ENCODE measurements at regions not wholly inside any gene's neighbourhood (a gene's known extent, or its start where the extent isn't known, plus 50 kb on each side); places are given as distances from the start of the nearest gene placed in this dataset.

DNA sequence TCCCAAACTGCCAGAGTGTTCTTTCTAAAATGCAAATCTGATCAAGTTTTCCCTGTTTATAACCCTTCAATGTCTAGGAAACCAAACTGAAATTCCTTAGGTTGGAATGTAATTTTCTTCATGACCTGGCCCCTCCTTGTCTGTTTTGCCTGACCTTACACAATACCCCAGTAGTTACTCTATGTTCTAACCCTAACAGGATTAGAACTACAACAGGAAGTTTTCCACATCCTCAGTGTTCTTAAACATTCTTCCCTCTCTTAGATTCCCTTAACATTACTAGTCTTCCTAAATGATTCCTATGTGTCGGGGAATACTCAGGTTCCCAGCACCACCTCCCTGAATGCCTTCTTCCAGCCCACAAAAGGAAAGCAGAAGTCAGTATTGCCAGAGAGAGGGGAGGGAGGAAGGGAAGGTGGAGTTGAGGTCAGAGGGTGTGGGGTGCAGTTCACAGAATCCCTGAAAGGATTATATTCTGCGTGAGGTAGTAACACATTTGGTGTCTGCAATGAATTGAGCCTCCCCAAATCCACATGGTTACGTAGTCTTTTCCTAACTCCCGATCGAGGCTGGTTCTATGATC is 72.6 kb downstream of the BBS10 start:
- TF ChIP-seq, protein P1, sequence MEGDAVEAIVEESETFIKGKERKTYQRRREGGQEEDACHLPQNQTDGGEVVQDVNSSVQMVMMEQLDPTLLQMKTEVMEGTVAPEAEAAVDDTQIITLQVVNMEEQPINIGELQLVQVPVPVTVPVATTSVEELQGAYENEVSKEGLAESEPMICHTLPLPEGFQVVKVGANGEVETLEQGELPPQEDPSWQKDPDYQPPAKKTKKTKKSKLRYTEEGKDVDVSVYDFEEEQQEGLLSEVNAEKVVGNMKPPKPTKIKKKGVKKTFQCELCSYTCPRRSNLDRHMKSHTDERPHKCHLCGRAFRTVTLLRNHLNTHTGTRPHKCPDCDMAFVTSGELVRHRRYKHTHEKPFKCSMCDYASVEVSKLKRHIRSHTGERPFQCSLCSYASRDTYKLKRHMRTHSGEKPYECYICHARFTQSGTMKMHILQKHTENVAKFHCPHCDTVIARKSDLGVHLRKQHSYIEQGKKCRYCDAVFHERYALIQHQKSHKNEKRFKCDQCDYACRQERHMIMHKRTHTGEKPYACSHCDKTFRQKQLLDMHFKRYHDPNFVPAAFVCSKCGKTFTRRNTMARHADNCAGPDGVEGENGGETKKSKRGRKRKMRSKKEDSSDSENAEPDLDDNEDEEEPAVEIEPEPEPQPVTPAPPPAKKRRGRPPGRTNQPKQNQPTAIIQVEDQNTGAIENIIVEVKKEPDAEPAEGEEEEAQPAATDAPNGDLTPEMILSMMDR (IDR thresholded peaks at IDR 0.05; ENCODE audit: poor library complexity, severe bottlenecking), result no peak
- TF ChIP-seq, protein P2, sequence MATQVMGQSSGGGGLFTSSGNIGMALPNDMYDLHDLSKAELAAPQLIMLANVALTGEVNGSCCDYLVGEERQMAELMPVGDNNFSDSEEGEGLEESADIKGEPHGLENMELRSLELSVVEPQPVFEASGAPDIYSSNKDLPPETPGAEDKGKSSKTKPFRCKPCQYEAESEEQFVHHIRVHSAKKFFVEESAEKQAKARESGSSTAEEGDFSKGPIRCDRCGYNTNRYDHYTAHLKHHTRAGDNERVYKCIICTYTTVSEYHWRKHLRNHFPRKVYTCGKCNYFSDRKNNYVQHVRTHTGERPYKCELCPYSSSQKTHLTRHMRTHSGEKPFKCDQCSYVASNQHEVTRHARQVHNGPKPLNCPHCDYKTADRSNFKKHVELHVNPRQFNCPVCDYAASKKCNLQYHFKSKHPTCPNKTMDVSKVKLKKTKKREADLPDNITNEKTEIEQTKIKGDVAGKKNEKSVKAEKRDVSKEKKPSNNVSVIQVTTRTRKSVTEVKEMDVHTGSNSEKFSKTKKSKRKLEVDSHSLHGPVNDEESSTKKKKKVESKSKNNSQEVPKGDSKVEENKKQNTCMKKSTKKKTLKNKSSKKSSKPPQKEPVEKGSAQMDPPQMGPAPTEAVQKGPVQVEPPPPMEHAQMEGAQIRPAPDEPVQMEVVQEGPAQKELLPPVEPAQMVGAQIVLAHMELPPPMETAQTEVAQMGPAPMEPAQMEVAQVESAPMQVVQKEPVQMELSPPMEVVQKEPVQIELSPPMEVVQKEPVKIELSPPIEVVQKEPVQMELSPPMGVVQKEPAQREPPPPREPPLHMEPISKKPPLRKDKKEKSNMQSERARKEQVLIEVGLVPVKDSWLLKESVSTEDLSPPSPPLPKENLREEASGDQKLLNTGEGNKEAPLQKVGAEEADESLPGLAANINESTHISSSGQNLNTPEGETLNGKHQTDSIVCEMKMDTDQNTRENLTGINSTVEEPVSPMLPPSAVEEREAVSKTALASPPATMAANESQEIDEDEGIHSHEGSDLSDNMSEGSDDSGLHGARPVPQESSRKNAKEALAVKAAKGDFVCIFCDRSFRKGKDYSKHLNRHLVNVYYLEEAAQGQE (IDR thresholded peaks at IDR 0.05; ENCODE audit: borderline replicate concordance), result no peak
- no peak for TF ChIP-seq SMC3 (conservative IDR thresholded peaks at IDR 0.05; ENCODE audit: poor library complexity)
- no peak for TF ChIP-seq MXI1 (conservative IDR thresholded peaks at IDR 0.05; ENCODE audit: poor library complexity, severe bottlenecking)
- no peak for TF ChIP-seq EP300 (conservative IDR thresholded peaks at IDR 0.05; ENCODE audit: poor library complexity, severe bottlenecking)
- no peak for TF ChIP-seq EZH2 (IDR thresholded peaks at IDR 0.05; ENCODE audit: borderline replicate concordance, insufficient read depth, low read length, poor library complexity, severe bottlenecking)
- TF ChIP-seq POLR2AphosphoS5 (IDR thresholded peaks at IDR 0.05), result no peak
- no peak for TF ChIP-seq RAD21 (conservative IDR thresholded peaks at IDR 0.05)

All from neural cell (in vitro differentiated cells).